ENCODE measurements at regions not wholly inside any gene's neighbourhood (a gene's known extent, or its start where the extent isn't known, plus 50 kb on each side); places are given as distances from the start of the nearest gene placed in this dataset.

DNA sequence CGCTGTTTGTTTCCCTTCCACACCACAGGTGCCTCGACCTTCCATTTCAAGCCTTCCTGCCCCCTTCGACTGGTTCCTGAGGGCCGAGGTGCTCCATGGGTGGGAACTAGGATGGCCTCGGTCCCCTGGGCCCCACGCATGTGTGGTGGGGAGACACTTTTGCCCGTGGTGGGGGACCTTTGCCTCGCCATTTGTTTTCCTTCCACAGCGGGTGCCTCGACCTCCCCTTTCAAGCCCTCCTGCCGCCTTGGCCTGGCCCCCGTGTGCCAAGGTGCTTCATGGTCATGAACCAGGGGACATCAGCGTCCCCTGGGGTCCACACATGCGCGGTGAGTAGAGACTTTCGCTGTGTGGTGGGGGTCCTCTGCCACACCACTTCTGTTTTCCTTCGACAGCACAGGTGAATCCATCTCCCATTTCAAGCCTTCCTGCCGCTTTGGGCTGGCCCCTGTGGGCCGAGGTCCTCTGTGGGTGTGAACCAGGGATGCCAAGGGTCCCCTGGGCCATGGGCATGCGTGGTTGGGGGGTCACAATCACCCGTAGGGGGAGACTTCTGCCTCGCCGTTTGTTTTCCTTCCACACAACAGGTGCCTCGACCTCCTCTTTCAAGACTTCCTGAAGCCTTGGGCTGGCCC lies 364.4 kb downstream of the ALG10 start:
- DNase-seq = no peak

DNA sequence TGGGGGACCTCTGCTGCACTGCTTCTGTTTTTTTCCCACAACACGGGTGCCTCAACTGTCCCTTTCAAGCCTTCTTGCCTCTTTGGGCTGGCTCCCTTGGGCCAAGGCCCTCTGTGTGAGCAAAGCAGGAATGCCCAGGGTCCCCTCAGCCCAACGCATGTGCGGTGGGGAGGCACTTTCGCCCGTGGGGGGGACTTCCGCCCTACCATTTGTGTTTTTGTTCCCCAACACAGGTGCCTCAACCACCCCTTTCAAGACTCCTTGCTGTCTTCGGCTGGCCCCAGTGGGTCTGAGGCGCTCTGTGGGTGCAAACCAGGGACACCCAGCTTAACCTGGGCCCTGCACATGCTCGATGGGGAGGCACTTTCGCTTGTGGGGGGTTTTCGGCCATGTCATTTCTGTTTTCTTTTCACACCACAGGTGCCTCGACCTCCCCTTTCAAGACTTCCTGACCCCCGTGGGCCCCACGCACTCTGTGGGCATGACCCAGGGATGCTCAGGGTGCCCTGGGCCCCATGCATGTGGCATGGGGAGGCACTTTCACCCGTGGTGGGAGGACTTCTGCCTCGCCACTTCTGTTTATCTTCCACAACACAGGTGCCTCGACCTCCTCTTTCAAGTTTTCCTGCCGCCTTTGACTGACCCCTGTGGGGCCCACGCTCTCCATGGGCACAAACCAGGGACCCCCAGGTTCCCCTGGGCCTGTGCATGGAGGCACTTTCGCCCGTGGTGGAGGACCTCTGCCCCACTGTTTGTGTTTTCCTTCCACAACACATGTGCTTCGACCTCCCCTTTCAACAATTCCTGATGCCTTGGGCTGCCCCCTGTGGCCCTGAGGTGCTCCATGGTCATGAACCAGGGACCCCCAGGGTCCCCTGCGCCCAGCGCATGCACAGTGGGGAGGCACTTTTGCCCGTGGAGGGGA lies 365.7 kb downstream of the ALG10 start:
- DNase-seq = no peak

DNA sequence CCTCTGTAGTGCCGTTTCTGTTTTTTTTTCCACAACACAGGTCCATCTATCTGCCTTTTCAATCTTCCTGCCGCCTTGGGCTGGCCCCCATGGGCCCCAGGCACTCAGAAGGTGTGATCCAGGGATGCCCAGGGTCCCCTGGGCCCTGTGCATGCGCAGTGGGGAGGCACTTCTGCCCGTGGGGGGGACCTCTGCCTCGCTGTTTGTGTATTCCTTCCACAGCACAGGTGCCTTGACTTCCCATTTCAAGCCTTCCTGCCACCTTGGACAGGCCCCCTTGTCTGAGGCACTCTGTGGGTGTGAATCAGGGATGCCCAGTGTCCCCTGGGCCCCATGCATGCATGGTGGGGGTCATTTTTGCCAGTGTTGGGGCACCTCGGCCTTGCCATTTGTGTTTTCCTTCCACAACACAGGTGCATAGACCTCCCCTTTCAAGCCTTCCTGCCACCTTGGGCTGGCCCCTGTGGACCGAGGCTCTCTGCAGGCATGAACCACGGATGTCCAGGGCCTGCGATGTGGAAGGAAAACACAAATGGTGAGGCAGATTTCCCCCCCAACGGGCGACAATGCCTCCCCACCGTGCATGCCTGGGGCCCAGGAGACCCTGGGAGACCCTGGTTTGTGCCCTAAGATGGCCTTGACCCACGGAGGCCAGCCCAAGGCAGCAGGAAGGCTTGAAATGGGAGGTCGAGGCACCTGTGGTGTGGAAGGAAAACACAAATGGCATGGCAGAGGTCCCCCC lies 366.5 kb downstream of the ALG10 start:
- no peak for DNase-seq

DNA sequence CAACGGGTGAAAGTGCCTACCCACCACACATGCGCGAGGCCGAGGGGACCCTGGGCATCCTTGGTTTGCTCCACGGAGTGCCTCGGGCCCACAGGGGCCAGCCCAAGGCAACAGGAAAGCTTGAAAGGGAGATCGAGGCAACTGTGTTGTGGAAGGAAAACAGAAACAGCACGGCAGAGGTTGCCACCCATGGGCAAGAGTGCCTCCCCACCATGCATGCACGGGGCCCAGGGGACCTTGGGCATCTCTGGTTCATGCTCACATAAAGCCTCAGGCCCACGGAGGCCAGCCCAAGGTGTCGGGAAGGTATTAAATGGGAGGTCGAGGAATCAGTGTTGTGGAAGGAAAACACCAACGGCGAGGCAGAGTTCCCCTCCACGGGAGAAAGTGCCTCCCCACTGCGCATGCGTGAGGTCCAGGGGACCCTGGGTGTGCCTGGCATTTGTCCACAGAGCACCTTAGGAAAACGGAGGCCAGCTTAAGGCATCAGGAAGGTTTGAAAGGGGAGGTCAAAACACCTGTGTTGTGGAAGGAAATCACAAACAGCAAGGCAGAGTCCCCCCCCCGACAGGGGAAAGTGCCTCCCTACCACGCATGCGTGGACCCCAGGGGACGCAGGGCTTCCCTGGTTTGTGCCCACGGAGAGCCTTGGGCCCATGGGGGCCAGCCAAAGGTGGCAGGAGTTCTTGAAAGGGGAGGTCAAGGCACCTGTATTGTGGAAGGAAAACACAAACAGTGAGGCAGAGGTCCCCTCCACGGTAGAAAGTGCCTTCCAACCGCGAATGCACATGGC lies 367.3 kb downstream of the ALG10 start:
- DNase-seq = no peak

DNA sequence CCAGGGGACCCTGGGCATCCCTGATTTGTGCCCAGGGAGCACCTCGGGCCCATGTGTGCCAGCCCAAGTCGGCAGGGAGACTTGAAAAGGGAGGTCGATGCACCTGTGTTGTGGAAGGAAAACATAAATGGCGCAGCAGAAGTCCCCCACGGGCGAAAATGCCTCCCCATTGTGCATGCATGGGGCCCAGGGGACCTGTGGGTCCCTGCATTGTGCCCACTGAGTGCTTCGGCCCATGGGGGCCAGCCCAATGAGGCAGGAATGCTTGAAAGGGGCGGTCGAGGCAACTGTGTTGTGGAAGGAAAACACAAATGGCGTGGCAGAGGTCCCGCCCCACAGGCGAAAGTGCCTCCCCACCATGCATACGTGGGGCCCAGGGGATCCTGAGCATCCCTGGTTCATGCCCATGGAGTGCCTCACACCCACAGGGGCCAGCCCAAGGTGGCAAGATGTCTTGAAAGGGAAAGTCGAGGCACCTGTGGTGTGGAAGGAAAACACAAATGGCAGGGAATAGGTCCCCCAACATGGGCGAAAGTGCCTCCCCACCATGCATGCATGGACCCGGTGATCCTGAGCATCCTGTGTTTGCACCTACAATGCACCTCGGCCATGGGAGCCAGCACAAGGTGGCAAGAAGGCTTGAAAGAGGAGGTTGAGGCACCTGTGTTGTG lies 368.0 kb downstream of the ALG10 start:
- no peak for DNase-seq

DNA sequence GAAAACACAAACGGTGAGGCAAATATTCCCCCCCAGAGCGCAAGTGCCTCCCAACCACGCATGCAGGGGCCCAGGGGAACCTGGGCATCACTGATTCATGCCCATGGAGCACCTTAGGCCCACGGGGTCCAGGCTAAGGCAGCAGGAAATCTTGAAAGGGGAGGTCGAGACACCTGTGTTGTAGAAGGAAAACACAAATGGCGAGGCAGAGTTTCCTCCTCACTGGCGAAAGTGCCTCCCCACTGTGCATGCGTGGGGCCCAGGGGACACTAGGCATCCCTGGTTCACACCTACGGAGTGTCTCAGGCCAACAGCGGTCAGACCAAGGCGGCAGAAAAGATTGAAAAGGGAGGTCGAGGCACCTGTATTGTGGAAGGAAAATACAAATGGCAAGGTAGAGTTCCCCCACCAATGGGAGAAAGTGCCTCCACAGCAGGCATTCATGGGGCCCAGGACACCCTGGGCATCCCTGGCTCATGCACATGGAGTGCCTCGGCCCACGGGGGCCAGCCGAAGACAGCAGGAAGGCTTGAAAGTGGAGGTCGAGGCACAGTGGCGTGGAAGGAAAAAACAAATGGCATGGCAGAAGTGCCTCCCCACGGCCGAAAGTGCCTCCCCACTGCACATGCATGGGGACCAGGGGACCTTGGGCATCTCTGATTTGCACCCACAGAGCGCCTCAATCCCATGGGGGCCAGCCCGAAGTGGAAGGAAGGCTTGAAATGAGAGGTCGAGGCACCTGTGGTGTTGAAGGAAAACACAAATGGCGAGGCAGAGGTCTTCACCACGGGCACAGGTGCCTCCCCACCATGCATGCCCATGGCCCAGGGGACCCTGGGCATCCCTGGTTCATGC lies 368.8 kb downstream of the ALG10 start:
- DNase-seq = no peak

DNA sequence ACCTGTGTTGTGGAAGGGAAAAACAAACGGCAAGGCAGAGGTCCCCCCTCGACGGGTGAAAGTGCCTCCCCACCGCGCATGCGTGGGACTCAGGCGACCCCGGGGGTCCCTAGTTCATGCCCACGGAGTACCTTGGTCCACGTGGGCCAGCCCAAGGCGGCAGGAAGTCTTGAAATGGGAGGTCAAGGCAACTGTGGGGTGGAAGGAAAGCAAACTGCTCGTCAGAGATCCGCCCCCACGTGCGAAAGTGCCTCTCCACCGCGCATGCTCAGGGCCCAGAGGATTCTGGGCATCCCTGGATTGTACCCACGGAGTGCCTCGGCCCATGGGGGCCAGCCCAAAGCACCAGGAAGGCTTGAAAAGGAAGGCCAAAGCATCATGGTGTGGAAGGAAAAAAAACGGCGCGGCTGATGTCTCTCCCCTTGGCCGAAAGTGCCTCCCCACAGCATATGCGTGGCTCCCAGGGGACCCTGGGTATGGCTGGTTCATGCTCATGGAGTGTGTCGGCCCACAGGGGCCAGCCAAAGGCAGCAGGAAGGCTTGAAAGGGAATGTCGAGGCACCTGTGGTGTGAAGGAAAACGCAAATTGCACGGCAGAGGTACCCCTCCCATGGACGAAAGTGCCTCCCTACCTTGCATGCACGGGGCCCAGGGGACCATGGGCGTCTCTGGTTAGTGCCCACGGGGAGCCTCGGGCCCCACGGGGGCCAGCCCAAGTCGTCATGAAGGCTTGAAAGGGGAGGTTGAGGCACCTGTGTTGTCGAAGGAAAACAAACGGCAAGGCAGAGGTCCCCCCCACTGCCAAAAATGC lies 369.7 kb downstream of the ALG10 start:
- no peak for DNase-seq

DNA sequence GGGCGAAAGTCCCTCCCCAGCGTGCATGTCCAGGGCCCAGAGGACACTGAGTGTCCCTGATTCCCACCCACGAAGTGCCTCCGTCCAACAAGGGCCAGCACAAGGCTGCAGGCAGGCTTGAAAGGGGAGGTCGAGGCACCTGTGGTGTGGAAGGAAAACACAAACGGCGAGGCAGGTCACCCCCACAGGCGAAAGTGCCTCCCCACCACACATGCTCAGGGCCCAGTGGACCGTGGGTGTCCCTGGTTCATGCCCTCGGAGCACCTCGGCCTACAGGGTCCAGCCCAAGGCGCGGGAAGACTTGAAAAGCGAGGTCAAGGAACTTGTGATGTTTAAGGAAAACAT lies 370.4 kb downstream of the ALG10 start:
- no peak for DNase-seq

DNA sequence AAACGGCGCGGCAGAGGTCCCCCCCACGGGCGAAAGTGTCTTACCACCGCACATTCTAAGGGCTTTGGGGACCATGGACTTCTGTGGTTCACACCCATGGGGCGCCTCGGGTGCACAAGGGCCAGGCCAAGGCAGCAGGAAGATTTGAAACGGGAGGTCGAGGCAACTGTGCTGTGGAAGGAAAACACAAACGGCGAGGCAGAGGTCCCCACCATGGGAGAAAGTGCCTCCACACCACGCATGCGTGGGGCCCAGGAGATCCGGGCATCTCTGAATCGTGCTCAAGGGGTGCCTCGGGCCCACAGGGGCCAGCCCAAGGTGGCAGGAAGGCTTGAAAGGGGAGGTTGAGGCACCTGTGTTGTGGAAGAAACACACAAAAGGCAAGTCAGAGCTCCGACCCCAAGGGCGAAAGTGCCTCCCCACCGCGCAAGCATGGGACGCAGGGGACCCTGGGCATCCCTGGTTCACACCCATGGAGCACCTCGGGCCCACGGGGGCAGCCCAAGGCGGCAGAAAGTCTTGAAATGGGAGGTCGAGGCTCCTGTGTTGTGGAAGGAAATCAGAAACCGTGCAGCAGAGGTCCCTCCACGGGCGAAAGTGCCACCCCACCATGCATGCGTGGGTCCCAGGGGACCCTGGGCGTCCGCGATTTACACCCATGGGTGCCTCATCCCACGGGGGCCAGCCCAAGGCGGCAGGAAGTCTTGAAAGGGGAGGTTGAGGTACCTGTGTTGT lies 371.0 kb downstream of the ALG10 start:
- no peak for DNase-seq

DNA sequence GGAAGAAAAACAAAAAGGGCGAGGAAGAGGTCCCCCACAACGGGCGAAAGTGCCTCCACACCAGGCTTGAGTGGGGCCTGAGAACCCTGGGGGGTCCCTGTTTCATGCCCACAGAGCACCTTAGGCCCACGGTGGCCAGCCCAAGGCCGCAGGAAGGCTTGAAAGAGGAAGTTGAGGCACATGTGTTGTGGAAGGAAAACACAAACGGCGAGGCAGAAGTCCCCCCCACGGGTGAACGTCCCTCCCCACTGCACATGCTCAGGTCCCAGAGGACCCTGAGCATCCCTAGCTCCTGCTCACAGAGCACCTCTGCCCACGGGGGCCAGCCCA lies 371.5 kb downstream of the ALG10 start:
- DNase-seq = no peak

DNA sequence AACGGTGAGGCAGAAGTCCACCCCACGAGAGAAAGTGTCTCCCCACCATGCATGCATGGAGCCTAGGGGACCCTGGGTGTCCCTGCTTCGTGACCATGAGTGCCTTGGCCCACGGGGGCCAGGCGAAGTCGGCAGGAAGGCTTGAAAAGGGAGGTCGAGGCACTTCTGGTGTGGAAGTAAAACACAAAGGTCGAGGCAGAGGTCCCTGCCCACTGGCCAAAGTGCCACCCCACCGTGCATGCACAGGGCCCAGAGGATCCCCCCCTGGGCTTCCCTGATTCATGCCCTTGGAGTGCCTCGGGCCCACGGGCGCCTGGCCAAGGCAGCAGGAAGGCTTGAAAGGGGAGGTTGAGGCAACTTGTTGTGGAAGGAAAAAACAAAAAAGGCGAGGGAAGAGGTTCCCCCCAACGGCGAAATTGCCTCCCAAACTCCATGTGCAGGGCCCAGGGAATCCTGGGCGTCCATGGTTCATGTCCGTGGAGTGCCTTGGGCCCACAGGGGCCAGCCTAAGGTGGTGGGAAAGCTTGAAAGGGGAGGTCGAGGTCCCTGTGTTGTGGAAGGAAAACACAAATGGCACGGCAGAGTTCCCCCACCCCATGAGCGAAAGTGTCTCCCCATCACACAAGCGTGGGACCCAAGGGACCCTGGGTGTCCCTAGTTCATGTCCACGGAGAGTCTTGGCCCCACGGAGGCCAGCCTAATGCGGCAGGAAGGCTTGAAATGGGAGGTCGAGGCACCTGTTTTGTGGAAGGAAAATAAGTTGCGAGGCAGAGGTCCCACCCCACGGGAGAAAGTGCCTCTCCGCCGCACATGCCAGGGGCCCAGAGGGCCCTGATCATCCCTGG lies 372.1 kb downstream of the ALG10 start:
- DNase-seq = no peak

DNA sequence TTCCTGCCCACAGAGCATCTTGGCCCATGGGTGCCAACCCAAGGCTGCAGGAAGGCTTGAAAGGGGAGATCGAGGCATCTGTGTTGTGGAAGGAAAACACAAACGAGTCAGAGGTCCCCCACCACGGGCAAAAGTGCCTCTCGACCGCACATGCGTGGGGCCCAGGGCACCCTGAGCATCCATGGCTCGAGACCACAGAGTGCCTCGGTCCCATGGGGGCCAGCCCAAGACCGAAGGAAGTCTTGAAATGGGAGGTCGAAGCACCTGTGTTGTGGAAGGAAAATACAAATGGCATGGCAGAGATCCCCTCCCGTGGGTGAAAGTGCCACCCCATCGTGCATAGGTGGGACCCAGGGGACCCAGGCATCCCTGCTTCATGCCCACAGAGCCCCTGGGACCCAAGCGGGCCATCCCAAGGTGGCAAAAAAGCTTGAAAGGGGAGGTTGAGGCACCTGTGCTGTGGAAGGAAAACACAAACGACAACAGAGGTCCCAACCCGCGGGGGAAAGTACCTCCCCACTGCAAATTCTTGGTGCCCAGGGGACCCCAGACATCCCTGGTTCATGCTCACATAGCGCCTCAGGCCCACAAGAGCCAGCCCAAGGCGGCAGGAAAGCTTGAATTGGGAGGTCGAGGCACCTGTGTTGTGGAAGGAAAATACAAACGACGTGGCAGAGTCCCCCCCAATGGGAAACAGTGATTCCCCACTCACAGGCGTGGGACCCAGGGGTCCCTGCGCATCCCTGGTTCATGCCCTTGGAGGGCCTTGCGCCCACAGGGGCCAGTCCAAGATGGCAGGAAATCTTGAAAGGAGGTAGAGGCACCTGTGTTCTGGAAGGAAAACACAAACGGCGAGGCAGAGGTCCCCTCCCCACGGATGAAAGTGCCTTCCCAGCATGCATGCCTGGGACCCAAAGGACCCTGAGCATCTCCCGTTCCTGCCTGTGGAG lies 373.0 kb downstream of the ALG10 start:
- no peak for DNase-seq

DNA sequence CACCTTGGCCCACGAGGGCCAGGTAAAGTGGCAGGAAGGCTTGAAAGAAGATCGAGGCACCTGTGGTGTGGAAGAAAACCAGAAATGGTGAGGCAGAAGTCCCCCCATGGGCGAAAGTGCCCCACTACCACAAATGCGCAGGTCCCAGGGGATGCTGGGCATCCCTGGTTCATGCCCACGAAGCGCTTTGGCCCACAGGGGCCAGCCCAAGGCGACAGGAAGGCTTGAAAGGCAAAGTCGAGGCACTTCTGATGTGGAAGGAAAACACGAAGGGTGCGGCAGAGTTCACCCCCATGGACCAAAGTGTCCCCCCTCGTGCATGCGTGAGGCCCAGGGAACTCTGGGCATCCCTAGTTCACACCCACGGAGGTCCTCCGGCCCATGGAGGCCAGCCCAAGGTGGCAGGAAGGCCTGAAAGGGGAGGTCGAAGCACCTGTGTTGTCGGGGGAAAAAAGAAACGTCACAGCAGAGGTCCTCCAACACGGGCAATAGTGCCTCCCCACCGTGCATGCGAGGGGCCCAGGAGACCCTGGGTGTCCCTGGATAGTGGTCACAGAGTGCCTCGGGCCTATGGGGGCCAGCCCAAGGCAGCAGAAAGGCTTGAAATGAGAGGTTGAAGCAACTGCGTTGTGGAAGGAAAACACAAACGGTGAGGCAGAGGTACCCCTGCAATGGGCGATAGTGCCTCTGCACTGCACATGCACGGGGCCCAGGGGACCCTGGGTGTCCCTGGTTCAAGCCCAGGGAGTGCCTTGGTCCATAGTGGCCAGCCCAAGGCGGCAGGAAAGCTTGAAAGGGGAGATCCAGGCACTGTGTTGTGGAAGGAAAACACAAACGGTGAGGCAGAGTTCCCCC lies 373.9 kb downstream of the ALG10 start:
- no peak for DNase-seq

DNA sequence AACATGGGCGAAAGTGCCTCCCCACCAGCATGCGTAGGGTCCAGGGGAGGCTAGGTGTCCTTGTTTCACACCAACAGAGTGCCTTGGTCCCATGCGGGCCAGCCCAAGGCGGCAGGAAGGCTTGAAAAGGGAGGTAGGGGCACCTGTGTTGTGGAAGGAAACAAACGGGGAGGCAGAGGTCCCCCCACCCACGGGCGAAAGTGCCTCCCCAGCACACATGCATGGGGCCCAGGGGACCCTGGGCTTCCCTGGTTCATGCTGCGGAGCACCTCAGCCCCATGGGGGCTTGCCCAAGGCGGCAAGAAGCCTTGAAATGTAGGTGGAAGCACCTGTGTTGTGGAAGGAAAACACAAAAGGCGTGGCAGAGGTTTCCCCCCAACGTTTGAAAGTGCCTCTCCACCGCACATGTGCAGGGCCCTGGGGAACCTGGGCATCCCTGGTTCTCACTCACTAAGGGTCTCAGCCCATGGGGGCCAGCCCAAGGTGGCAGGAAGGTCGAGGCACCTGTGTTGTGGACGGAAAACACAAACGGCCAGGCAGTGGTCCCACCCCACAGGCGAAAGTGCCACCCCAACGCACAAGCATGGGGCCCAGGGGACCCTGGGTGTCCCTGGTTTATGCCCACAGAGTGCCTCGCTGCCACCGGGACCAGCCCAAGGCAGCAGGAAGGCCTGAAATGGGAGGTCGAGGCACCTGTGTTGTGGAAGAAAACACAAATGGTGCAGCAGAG lies 374.7 kb downstream of the ALG10 start:
- no peak for DNase-seq

DNA sequence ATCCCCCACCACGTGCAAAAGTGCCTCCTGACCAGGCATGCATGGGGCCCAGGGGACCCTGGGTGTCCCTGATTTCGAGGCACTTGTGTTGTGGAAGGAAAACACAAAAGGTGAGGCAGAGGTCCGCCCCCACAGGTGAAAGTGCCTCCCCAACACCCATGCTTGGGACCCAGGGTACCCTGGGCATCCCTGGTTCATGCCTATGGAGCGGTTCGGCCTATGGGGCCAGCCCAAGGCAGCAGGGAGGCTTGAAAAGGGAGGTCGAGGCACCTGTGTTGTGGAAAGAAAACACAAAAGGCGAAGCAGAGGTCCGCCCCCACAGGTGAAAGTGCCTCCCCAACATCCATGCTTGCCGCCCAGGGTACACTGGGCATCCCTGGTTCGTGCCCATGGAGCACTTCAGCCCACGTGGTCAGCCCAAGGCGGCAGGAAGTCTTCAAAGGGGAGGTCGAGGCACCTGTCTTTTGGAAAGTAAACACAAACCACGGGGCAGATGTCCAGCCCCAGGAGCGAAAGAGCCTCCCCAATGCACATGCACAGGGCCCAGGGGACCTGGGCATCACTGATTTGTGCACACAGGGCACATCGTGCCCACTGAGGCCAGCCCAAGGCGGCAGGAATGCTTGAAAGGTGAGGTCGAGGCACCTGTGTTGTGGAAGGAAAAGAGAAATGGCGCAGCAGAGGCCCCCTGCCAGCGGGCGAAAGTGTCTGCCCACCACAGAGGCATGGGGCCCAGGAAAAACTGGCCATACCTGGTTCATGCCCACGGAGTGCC lies 375.5 kb downstream of the ALG10 start:
- no peak for DNase-seq
